ENCODE measurements at regions not wholly inside any gene's neighbourhood (a gene's known extent, or its start where the extent isn't known, plus 50 kb on each side); places are given as distances from the start of the nearest gene placed in this dataset.

- WGBS = 71% methylated on average over 1 of the region's 1 CpG
- no peak for TF ChIP-seq CTCF (IDR thresholded peaks at IDR 0.05)
- TF ChIP-seq POLR2A (IDR thresholded peaks at IDR 0.05; ENCODE audit: low read depth) = no peak
- TF ChIP-seq EP300 (IDR thresholded peaks at IDR 0.05) = no peak
- no peak for TF ChIP-seq POLR2AphosphoS5 (IDR thresholded peaks at IDR 0.05)
- Histone ChIP-seq H3K9me3 (no peaks in the 10 kb centered on the region), H3K36me3 (no peaks in the 10 kb centered on the region), H3K4me1 (no peaks in the 10 kb centered on the region), H3K27me3 (no peaks in the 10 kb centered on the region), H3K4me3 (no peak overlapping the region), H3K27ac (replicated peaks in 1 of 4) (no peak overlapping the region)
- DNase-seq (ENCODE audit: extremely low spot score) = no peak
- intact Hi-C loops (cut with DNase I) = no loop called here
These were observed 1342.5 kb upstream of the SLC10A2 start for GRCh38 chr13:104408733-104409132.

- Histone ChIP-seq H3K9me3 (no peaks in the 10 kb centered on the region), H3K36me3 (no peaks in the 10 kb centered on the region), H3K27me3 (no peaks in the 10 kb centered on the region), H3K4me3 (no peak overlapping the region), H3K27ac (replicated peaks in 1 of 4) (no peak overlapping the region), H3K4me1 (no peaks in the 10 kb centered on the region)
- no peak for TF ChIP-seq EP300 (IDR thresholded peaks at IDR 0.05)
- 73% methylated on average over 2 of the region's 2 CpGs for WGBS
- no peak for DNase-seq (ENCODE audit: extremely low spot score)
- intact Hi-C loops (cut with DNase I) = no loop called here
These were observed 1338.1 kb upstream of the SLC10A2 start for GRCh38 chr13:104404325-104404724.

- H3K9me3 ChIP-seq = peaks cover 0 to 4% (median 0%) of the 10 kb centered on the region in 4 donors
- intact Hi-C loops (cut with DNase I) = no loop called here
- DNase-seq (ENCODE audit: extremely low spot score) = no peak
- no peaks in the 10 kb centered on the region for H3K27me3 ChIP-seq
- no peak overlapping the region for H3K4me3 ChIP-seq
- no peak for TF ChIP-seq POLR2AphosphoS5 (IDR thresholded peaks at IDR 0.05)
- no peak for TF ChIP-seq CTCF (IDR thresholded peaks at IDR 0.05)
- TF ChIP-seq POLR2A (IDR thresholded peaks at IDR 0.05; ENCODE audit: low read depth) = no peak
- no peak for TF ChIP-seq EP300 (IDR thresholded peaks at IDR 0.05)
- H3K36me3 ChIP-seq = no peaks in the 10 kb centered on the region
- 75% methylated on average over 2 of the region's 2 CpGs for WGBS
- H3K27ac ChIP-seq (replicated peaks in 1 of 4) = no peak overlapping the region
- no peaks in the 10 kb centered on the region for H3K4me1 ChIP-seq
These were observed 1323.5 kb upstream of the SLC10A2 start for GRCh38 chr13:104389691-104390090.

GRCh38 chr13:104387510-104387909, 1321.3 kb upstream of the SLC10A2 start:
- peaks cover 0 to 4% (median 0%) of the 10 kb centered on the region in 4 donors for H3K9me3 ChIP-seq
- TF ChIP-seq POLR2AphosphoS5 (IDR thresholded peaks at IDR 0.05) (no peak), EP300 (IDR thresholded peaks at IDR 0.05) (no peak), POLR2A (IDR thresholded peaks at IDR 0.05; ENCODE audit: low read depth) (no peak), CTCF (IDR thresholded peaks at IDR 0.05) (no peak)
- no peaks in the 10 kb centered on the region for H3K36me3 ChIP-seq
- intact Hi-C loops (cut with DNase I) = no loop called here
- H3K4me3 ChIP-seq = no peak overlapping the region
- DNase-seq (ENCODE audit: extremely low spot score) = no peak
- WGBS = 87% methylated on average over 3 of the region's 3 CpGs
- no peaks in the 10 kb centered on the region for H3K4me1 ChIP-seq
- H3K27me3 ChIP-seq = no peaks in the 10 kb centered on the region
- H3K27ac ChIP-seq (replicated peaks in 1 of 4) = no peak overlapping the region

- no peak for DNase-seq (ENCODE audit: extremely low spot score)
- intact Hi-C loops (cut with DNase I) = no loop called here
- Histone ChIP-seq H3K4me1 (no peaks in the 10 kb centered on the region), H3K4me3 (no peak overlapping the region), H3K9me3 (peaks cover 0 to 4% (median 0%) of the 10 kb centered on the region in 4 donors), H3K36me3 (no peaks in the 10 kb centered on the region), H3K27me3 (no peaks in the 10 kb centered on the region), H3K27ac (replicated peaks in 1 of 4) (no peak overlapping the region)
- 86% methylated on average over 2 of the region's 2 CpGs for WGBS
- TF ChIP-seq POLR2A (IDR thresholded peaks at IDR 0.05; ENCODE audit: low read depth) = no peak
- no peak for TF ChIP-seq EP300 (IDR thresholded peaks at IDR 0.05)
- no peak for TF ChIP-seq POLR2AphosphoS5 (IDR thresholded peaks at IDR 0.05)
- no peak for TF ChIP-seq CTCF (IDR thresholded peaks at IDR 0.05)
These were observed 1319.2 kb upstream of the SLC10A2 start for GRCh38 chr13:104385404-104385803.

Measured in esophagus muscularis mucosa (tissue), 4 donors.